K562 (cell line): ENCODE measurements at regions not wholly inside any gene's neighbourhood (a gene's known extent, or its start where the extent isn't known, plus 50 kb on each side); places are given as distances from the start of the nearest gene placed in this dataset.

ENCODE experiments used
- EP400 ChIP-seq: fragments of 450-650 bp; IDR thresholded peaks from 2 replicates; pipeline ENCODE4 v1.6.1; 2017; ENCODE audit warnings: antibody characterized with exemption, mild to moderate bottlenecking, moderate library complexity
- ETV5 ChIP-seq: sonication (generic); formaldehyde crosslinking; IDR thresholded peaks from 2 replicates; pipeline ENCODE4 v1.4.0; 2020; ENCODE audit warnings: low read depth, mild to moderate bottlenecking, missing genetic modification reagents
- FOXO4 ChIP-seq: fragments of 450-650 bp; formaldehyde crosslinking; IDR thresholded peaks from 2 replicates; pipeline ENCODE4 v1.4.0; 2020; ENCODE audit warnings: mild to moderate bottlenecking, moderate library complexity
- GABPA ChIP-seq: fragments of 200-800 bp; sonication (Bioruptor generic); conservative IDR thresholded peaks from 2 replicates; pipeline ENCODE4 v1.6.1; 2016; ENCODE audit warnings: low read depth, missing genetic modification characterization, missing compliant biosample characterization
- HDAC2 ChIP-seq: fragments of 450-650 bp; IDR thresholded peaks from 2 replicates; pipeline ENCODE4 v1.6.1; 2016; ENCODE audit warnings: mild to moderate bottlenecking
- HDGF ChIP-seq: fragments of 450-650 bp; IDR thresholded peaks from 2 replicates; pipeline ENCODE4 v1.6.1; 2016
- JUN ChIP-seq, 2 experiments: sonication (generic) in 1 of 2; formaldehyde crosslinking in 1 of 2; IDR thresholded peaks; 2 replicates each; pipeline versions ENCODE4 v1.6.1 to v1.8.0; 2012 to 2022; ENCODE audit warnings: borderline replicate concordance in 2 of 2, mild to moderate bottlenecking in 2 of 2, improper control_type of control experiment in 1 of 2, low read depth in 1 of 2, low read length in 1 of 2, missing genetic modification reagents in 1 of 2
- KAT8 ChIP-seq: fragments of 450-650 bp; IDR thresholded peaks from 2 replicates; pipeline ENCODE4 v1.6.1; 2016; ENCODE audit warnings: low read depth, mild to moderate bottlenecking
- KDM5B ChIP-seq: fragments of 200-600 bp; sonication (generic); IDR thresholded peaks from 2 replicates; pipeline ENCODE4 v1.6.1; 2012; ENCODE audit warnings: low read depth, mild to moderate bottlenecking, moderate library complexity, low read length, control low read depth, inconsistent platforms; ENCODE audit not compliant: insufficient replicate concordance
- L3MBTL2 ChIP-seq: fragments of 450-650 bp; IDR thresholded peaks from 2 replicates; pipeline ENCODE4 v1.6.1; 2016; ENCODE audit warnings: mild to moderate bottlenecking, moderate library complexity
- PTTG1 ChIP-seq: fragments of 450-650 bp; IDR thresholded peaks from 2 replicates; pipeline ENCODE4 v1.6.1; 2016; ENCODE audit warnings: low read depth, mild to moderate bottlenecking, missing genetic modification characterization, missing compliant biosample characterization
- PURB ChIP-seq: sonication (generic); formaldehyde crosslinking; IDR thresholded peaks from 2 replicates; pipeline ENCODE4 v1.9.0; 2021; ENCODE audit warnings: low read depth, mild to moderate bottlenecking, missing genetic modification reagents
- RB1 ChIP-seq: fragments of 450-650 bp; IDR thresholded peaks from 2 replicates; pipeline ENCODE4 v1.6.1; 2017; ENCODE audit warnings: low read depth, mild to moderate bottlenecking
- SNAPC5 ChIP-seq: fragments of 250-450 bp; sonication (Bioruptor Pico); IDR thresholded peaks from 2 replicates; pipeline ENCODE4 v1.8.0; 2021; ENCODE audit warnings: moderate library complexity, mild to moderate bottlenecking, inconsistent platforms
- STAT5B ChIP-seq: fragments of 250-450 bp; sonication (Bioruptor Pico); IDR thresholded peaks from 2 replicates; pipeline ENCODE4 v1.8.0; 2021; ENCODE audit warnings: mild to moderate bottlenecking, inconsistent platforms
- TSC22D4 ChIP-seq: fragments of 450-650 bp; IDR thresholded peaks from 2 replicates; pipeline ENCODE4 v1.6.1; 2016; ENCODE audit warnings: missing genetic modification characterization, missing biosample characterization, control low read depth
- ZBTB26 ChIP-seq: fragments of 450-650 bp; formaldehyde crosslinking; IDR thresholded peaks from 2 replicates; pipeline ENCODE4 v1.4.0; 2022; ENCODE audit warnings: missing genetic modification characterization
- ZFX ChIP-seq: sonication (generic); formaldehyde crosslinking; IDR thresholded peaks from 2 replicates; pipeline ENCODE4 v1.8.0; 2022; ENCODE audit warnings: mild to moderate bottlenecking, missing genetic modification reagents, moderate library complexity
- ZNF449 ChIP-seq: fragments of 250-450 bp; sonication (Bioruptor Pico); IDR thresholded peaks from 2 replicates; pipeline ENCODE4 v1.8.0; 2022; ENCODE audit warnings: moderate library complexity, mild to moderate bottlenecking, inconsistent platforms
- ZNF518B ChIP-seq: fragments of 250-450 bp; sonication (Bioruptor Pico); IDR thresholded peaks from 2 replicates; pipeline ENCODE4 v1.5.0; 2021; ENCODE audit warnings: mild to moderate bottlenecking, moderate library complexity

- TF ChIP-seq STAT5B (CRISPR knock-in tag), result no peak
- no peak for TF ChIP-seq KDM5B
- TF ChIP-seq ZFX (CRISPR knock-in tag), result no peak
- TF ChIP-seq GABPA (tag), result no peak
- TF ChIP-seq L3MBTL2, result no peak
- TF ChIP-seq EP400, result no peak
- TF ChIP-seq PURB (CRISPR knock-in tag), result 0 out of 2 replicates have a peak, but pooled peaks have one; percentile 54
- no peak for TF ChIP-seq SNAPC5
- no peak for TF ChIP-seq HDAC2
- 0 out of 2 replicates have a peak, but pooled peaks have one; percentile 35 for TF ChIP-seq FOXO4 (CRISPR knock-in tag)
- TF ChIP-seq TSC22D4 (tag), result no peak
- TF ChIP-seq JUN (IDR thresholded peaks at IDR 0.05; ENCODE audit: borderline replicate concordance, low read depth, low read length), result no peak
- TF ChIP-seq JUN (CRISPR knock-in tag; IDR thresholded peaks at IDR 0.05; ENCODE audit: borderline replicate concordance), result 0 out of 2 replicates have a peak, but pooled peaks have one; percentile 35
- TF ChIP-seq RB1, result peak; percentile 29; the same call in 1 of the 2 replicates
- TF ChIP-seq HDGF, result no peak
- no peak for TF ChIP-seq KAT8
- TF ChIP-seq ZNF449 (CRISPR knock-in tag), result no peak
- peak; percentile 22 for TF ChIP-seq ETV5 (CRISPR knock-in tag)
- no peak for TF ChIP-seq PTTG1
- 0 out of 2 replicates have a peak, but pooled peaks have one; percentile 7 for TF ChIP-seq ZBTB26 (CRISPR knock-in tag)
- no peak for TF ChIP-seq ZNF518B
Observed at GRCh38 chr22:22069450-22070370, 87.1 kb upstream of the TOP3B start (continued).
